IPS-NIHi7 (cell line): ENCODE measurements at regions not wholly inside any gene's neighbourhood (a gene's known extent, or its start where the extent isn't known, plus 50 kb on each side); places are given as distances from the start of the nearest gene placed in this dataset.

Experiments
- DNase-seq: peaks from one replicate; pipeline ENCODE4 v3.0.0; 2012; ENCODE audit warnings: mixed read lengths; ENCODE audit errors: extremely low spot score

DNA sequence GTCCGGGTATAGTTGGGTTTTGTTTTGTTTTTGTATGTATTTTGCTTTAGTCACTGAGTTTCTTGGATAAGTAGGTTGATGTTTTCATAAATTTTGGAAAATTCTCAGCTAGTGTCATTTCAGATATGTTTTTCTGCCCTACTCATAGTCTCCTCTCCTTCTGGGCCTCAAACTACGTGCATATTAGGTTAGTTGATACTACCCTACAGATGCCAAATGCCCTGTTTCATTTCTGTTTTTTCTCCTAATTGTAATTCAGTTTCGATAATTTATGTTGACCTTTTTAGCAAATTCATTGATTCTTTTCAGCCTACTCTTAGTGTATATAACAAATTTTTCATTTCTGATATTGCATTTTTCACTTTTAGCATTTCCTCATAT, 268.6 kb upstream of the RGS18 start:
- DNase-seq: no peak

DNA sequence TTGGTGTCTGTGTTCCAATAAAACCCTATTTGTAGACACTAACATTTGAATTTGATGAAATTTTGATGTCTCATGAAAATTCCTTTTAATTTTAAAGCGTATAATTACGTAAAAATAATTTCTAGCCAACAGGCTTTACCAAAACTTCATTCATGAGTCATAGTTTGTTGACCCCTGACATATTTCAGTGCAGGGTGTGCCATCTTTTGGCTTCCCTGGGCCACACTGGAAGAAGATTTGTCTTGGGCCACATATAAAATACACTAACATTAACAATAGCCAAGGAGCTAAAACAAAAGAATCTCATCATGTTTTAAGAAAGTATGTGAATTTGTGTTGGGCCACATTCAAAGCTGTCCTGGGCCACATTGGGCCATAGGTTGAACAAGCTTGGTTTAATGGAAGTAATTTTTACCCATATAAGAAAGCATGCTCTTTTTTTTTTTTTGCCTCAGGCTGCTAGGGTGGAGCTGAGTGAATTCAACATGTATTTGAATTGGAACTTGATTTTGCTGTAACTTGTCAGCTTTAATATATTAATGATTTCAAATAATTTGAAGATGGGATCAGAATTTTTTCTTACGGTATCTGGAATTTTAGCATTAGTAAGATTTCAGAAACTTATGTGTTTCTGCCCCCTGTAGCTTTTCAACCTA, 267.7 kb upstream of the RGS18 start:
- no peak for DNase-seq

DNA sequence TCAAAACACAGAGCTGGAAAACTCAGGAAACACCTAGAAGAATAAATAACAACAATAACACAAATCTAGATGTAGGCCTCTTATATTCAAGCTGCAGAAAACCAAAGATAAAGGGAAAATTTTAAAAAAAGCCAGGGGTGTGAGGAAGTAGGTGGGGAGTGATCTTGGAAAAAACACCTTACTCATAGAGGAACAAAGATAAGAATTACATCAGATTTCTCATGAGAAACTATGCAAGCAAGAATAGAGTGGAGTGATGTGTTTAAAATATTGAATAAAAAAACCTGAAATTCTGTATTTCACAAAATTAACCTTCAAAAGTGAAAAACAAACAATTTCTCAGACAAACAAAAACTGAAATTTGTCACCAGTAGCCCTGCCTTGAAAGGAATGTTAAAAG, 265.5 kb upstream of the RGS18 start:
- no peak for DNase-seq

DNA sequence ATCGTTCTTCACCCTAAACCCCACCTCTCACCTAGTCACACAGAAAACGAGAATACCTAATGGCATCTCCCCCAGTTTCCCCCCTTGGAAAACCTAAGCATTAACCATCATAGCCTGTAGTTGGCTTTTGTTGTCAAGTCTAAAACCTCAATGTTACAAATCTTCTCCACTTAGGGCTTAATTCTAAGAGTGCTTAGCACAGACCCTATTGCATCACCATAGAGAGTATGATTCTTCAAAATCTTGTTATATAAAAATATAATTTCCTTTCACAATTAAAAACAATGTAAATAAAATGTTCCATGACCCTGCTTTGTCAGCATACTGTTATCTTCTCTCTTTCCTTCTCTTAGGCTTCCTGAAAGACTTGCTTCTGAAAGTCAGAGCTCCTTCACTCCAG, 263.2 kb upstream of the RGS18 start:
- DNase-seq: no peak

DNA sequence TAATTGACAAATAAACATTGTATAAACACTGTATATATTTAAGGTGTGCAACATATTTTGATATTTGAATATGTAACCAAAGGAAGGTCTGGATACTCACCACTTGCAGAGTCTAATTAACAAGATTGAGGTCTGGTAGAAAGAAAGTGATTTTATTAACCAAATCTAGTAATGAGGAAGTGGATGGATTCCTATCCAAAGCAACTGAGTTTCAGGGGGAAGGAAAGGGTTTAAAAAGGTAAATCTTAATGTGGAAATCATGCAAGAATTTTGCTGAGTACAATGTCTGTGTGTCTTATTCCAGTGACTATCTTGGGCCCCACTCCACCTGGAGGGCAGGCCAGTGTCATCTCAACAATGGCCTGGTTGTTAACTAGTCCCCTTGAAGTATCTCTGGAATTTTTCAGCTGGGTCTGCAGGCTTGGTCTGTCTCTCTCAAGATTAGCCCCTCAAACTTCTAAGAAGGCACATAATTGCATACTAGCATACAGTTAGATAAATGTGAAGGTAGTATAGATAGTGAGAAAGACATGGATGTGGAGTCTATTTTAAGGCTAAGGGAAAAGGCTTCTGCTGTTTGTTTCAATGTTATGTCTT, 262.7 kb upstream of the RGS18 start:
- peak; percentile 13 for DNase-seq

DNA sequence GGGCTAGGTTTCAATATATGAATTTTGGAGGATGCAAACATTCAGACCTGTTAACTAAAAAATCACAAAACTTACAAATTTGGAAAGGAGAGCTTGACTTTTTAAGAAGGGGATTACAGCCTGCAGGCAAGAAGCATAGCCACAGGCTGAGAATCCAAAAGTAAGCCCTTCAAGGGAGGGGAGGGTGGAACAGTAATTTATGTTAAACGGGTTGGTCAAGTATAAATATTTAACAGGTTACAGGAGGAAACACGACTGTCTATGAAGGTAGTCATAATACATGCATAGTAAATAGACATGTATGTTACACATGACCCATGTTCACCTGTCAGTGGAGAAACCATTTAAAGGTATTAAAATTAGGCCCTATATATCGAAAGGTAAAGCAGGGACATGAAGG, 261.1 kb upstream of the RGS18 start:
- no peak for DNase-seq

DNA sequence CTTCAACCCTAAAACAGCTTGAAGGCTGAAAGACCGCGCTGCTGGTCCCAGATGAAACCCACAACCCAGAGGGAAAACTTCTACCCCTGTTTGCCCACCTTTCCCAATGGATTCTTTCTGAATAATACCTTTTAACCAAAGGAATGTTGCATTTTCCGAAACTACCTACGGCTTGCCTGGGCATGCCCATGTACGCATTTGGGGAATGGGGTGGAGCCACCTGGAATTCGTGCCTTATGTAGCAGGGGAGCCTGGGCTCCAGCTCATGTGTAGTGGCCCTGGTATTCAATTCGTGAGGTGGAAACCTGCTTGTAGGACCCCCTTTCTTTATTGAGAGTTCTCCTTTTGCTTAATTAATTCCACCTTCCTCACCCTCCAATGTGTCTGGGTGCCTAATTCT, 256.6 kb upstream of the RGS18 start:
- DNase-seq: no peak

DNA sequence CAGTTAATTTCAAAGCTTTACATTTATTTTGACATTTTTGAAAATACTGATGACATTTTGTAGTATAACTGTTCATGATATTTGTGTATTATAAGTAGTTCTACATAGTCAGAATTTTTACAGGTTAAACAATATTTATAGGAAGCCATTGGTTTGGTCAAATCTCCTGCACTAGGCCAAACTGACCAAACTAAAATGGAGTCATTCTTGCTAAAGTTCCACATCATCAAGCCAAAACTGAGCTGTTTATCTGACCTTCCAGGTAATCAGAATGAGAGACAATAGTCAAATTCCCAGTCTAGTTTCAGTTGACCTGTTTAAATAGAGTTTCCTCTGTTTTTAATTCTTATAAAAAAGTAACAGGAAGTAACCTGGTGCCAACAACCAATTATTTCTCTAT, 253.3 kb upstream of the RGS18 start:
- no peak for DNase-seq

DNA sequence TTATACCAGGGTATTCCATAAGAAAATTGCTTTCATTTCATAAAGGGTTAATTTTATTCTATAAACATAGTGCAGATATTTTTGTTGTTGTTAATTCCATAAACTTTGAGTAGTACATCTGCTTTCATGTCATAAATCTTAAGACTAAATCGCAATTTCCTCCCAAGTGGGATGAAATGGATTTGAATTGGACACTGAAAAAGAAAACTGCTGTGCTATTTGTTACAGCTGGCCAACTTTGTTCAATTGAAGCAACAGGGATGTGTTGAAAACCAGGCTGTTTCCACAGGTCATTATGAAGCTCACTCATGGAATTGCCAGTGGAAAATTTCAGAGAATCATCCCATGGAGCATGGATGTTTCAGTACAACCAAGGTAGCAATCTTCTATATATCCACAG, 252.5 kb upstream of the RGS18 start:
- no peak for DNase-seq

DNA sequence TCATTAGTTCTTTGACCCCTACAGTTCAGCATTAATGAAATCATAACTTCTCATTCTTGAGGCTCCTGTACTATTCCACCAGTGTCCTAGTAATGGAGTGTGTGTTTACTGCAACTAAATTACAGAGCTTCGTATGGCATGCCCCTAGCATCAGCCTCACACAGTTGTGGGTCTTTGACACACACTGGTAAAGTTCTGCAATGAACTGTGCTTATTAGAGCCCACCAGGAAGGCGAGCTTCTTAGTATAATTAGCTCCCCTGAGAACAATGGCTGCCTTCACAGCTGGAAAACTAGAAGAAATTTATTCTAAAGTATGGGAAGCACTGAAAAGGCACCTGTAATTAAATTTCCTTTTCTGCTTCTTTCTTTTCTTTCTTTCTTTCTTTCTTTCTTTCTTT, 251.1 kb upstream of the RGS18 start:
- no peak for DNase-seq

DNA sequence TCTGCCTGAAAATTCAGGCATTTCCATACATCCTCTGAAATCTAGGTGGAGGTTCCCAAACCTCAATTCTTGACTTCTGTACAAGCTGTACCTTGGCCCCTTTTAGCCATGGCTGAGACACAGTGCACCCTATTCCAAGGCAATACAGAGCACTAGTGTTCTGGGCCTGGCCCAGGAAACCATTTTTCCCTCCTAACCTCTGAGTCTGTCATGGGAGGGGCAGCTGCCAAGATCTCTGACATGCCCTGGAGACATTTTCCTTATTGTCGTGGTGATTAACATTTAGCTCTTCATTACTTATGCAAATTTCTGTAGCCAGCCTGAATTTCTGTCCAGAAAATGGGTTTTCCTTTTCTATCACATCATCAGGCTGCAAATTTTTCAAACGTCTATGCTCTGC, 248.0 kb upstream of the RGS18 start:
- no peak for DNase-seq

DNA sequence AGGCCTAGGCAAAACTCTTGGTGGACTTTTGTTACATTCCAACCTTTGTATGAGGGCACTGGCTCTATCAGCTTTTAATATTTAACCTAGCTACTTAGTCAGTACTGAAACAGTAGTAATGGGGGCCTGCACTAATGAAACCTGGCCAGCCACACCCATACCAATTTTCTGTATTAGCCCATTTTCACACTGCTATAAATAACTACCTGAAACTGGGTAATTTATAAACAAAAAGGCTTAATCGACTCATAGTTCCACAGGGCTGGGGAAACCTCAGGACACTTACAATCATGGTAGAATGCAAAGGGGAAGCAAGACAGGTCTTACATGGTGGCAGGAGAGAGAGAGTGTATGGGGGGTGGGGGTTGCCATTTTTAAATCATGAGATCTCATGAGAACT, 245.7 kb upstream of the RGS18 start:
- no peak for DNase-seq

DNA sequence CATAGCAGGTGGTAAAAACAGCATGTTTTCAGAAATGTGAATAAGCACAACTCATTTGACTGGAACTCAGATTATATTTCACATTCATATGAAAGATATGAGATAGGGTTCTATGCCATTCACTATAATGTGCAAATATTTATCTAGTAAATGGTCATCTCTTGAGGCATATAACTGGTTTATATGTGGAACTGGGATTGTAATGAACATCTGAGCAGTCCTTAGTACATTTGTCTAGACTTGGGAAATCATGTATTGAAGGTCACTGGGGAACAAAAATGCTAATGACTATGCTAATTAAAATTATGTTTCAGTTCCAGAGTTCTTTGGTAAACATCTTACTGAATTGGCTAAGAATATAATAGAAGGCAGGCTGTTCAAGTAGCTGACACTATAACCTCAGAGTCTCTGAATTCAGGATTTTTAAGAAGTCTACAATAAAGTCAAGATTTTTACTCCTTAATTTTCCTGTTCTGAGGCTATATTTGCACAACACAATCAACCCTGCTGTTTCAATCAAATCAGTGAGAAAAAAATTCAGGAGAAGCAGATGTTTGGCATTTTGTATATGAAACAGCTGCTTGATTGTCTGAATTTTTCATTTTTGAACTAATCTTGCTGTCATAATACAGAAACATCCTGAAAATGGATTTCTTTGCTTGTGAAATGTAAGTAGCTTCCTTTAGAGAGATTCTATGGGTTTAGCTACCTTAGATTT, 244.8 kb upstream of the RGS18 start:
- no peak for DNase-seq

DNA sequence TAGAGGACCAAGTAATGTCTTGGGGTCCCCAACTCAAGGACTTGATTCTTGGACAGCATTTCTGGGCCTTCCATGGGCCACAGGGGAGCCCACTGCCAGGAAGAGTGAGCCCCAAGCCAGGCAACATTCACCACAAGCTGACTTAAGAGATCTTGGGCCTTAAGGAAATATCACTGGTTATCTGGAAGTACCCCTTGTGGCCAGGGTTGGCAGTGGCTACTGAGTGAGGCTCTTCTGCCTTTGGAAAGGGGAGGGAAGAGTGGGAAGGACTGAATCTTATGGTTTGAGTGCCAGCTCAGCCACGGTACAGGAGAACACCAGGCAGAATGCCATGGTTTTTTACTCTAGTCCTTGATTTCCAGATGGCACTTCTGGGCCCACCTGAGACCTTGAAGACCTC, 228.9 kb upstream of the RGS18 start:
- no peak for DNase-seq

DNA sequence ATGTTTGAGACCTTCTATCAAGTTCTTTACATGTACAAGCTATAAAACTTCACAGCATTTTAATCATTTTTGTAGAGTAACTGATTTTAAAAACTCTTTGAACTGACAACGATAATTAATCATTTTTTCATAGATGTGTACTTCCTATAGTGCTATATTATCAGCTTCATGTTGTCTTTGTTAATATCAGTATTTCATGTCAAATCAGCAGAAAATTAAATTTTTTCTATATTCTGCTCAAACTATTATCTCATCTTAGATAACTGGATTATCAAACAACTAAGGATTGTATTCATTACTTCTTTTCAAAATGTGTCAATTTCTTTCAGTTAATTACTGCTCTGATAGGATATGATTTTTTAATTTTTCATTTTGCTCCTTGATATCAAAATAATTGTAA, 214.6 kb upstream of the RGS18 start:
- no peak for DNase-seq

DNA sequence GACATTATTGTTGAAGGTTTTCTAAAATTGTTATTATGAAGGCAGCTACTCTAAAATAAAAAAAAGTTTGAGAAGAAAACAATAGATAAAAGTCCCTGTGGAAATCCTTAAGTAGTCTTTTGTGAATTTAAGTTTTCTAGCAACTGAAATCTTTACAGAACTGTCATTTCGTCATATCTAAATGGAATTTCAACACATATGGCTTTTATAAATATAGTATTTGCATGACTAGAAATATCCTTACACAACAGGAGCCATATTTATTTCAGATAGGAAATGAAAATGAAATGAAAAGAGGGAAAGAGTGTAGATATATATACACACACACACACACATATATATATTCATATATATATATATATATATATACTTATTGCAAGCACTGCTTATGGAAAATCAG, 204.7 kb upstream of the RGS18 start:
- no peak for DNase-seq

DNA sequence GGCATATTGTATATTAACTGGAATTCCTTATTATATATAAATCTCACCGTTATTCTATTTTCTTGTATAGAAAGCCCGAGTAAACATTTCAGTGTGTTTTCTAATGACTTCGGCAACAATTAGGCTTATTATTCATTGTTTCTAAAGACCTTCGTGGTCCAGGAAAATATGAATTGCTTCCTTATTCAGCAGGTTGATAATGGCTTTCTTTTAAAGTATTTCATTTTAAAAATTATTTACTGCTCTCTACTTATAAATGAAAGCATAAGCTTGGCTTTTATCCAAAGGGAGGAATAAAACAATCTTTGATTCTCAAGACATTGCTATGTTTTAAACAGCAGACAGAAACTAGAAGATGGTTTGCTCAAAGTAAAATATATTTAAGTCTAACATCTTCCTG, 198.4 kb upstream of the RGS18 start:
- DNase-seq: no peak

DNA sequence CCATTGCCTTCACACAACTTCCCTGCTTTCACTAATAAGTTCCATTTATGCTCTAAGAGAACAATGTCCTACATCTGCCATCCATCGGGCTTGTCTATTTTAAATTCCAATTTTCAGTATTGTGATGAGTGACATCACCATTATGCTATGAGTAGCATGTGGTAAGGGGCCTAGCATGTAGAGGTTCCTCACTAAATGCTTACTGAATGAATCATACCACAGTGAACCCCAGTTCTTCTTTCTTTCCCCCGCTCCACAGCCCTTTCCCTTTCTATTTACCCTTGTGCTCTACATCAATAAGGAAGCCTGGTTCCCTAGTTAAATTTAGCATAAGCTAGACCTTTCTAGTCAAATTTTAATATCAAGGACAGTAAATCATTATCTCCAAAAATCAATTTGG, 195.0 kb upstream of the RGS18 start:
- DNase-seq: no peak

DNA sequence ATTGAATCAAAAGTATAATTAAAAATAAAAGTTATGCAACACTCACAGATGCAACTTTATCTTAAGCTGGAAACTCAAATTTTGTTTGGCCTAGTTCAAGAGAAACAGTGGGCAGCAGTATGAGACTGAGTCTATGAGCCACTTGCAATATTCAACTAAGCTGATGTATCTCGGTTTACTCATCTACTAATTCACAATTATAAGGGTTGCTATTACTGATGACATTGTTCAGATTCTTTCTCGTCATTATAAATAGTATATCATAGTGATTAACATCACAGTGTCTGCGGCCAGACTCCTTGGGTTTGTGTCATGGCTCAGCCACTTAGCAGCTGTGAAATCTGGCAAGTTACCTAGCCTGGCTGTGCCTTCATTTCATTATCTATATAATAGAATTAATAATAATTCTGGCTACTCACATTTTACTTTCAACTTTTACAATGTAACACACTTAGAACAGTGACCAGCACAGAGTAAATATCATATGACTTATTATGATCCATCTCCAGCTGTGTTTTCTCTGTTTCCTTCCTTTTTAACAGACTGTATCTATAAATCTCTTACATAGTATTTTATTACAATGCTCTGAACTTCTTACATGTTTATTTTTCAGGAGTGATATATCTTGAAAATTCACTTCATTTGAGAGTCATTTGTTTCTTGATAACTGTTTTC, 194.3 kb upstream of the RGS18 start:
- DNase-seq: no peak

DNA sequence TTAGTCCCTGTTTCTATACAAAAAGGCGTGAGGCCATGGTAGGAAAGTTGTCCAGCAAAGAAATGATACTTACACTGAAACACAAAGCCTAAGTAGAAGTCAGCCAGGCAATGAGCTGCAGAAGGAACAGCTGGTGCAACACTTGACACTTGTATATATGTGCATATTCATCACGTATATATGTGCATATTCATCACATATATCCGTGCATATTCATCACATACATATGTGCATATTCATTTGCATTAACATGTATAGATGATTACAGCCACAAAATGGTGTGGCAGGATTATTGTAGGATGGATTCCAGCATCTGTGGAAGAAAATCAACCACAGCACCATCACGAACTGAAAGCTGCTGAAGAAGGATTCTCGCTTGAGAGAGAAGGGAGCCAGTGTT, 189.0 kb upstream of the RGS18 start:
- no peak for DNase-seq

DNA sequence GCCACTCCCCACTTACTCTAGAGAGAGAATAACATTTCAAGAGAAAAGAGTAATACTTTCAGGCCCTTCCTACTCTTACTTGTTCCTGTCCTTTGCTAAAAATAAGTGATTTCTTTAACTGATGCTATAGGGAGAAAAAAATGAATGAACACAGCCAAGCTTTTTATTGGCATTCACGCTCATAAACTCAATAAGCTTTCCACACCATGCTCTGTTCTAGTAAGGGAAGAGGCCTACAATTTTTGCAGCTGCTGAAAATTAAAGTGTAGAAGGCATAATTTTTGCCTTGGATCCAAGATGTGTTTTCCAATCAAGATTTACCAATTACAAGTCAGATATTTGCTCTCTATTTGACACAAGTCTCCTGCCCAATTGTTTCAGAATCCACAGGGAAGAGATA, 188.1 kb upstream of the RGS18 start:
- no peak for DNase-seq

DNA sequence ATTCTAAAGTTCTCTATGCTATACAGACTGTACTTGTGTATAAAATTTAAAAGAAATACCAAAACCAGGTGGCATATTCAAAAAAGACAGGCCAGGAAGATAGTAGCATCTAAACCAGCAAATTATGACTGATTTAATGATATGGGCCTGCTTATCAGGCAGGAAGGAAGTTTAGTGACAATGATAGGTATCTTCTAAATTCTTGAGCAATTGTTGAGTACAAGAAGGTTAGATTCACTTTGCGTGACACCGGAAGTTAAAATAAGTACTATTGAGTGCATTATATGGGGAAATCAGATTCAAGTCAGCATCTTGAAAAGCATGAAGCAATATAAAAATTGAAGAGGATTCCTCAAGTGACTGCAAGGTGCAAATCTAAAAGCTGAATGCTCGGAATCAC, 186.8 kb upstream of the RGS18 start:
- no peak for DNase-seq

DNA sequence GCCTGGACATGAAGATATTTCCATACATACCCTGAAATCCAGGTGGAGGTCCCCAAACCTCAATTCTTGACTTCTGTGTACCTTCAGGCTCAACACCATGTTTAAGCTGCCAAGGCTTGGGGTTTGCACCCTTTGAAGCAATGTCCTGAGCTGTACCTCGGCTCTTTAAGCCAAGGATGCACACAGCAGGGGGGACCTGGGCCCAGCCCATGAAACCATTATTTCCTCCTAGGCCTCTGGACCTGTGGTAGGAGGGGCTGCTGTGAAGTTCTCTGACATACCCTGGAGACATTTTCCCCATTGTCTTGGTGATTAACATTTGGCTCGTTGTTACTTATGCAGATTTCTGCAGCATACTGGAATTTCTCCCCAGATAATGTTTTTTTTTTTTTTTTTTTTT, 184.3 kb upstream of the RGS18 start:
- no peak for DNase-seq
